Fibroblast of pulmonary artery (primary cell): ENCODE measurements at regions not wholly inside any gene's neighbourhood (a gene's known extent, or its start where the extent isn't known, plus 50 kb on each side); places are given as distances from the start of the nearest gene placed in this dataset.

Experiments
- DNase-seq: peaks from one replicate; pipeline ENCODE4 v3.0.0-alpha.2; 2010; ENCODE audit warnings: low read depth
- H3K4me3 ChIP-seq: replicated peaks from 2 replicates; pipeline ENCODE4 v1.5.1; 2011; ENCODE audit warnings: low read depth, mild to moderate bottlenecking, control low read depth, low read length, moderate library complexity
- TF ChIP-seq, protein P1 (sequence below): IDR thresholded peaks from 2 replicates; pipeline ENCODE4 v1.5.1; 2011; ENCODE audit warnings: mild to moderate bottlenecking, control low read depth, low read length, inconsistent platforms; ENCODE audit errors: missing control alignments

DNA sequence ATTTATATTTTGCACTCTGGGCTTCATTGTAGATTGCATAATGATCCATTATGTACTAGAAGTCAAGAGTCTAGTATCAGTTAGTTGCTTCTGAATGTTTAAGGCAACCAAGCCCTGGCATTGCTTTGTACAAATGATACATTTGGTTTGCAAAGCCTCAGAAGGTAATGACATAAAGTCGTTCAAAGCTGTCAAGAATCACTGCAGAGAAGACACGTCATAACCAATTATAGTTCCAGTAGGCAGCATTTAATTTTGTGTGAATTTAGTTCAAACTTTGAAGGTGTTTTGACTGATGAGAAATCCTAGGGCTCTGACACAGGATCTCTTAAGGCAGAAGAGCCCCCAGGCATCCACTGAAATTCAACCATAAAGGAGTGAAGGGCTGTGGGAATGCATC, 163.0 kb upstream of the KRR1 start:
- no peak overlapping the region for H3K4me3 ChIP-seq
- DNase-seq, result no peak
- TF ChIP-seq, protein P1, sequence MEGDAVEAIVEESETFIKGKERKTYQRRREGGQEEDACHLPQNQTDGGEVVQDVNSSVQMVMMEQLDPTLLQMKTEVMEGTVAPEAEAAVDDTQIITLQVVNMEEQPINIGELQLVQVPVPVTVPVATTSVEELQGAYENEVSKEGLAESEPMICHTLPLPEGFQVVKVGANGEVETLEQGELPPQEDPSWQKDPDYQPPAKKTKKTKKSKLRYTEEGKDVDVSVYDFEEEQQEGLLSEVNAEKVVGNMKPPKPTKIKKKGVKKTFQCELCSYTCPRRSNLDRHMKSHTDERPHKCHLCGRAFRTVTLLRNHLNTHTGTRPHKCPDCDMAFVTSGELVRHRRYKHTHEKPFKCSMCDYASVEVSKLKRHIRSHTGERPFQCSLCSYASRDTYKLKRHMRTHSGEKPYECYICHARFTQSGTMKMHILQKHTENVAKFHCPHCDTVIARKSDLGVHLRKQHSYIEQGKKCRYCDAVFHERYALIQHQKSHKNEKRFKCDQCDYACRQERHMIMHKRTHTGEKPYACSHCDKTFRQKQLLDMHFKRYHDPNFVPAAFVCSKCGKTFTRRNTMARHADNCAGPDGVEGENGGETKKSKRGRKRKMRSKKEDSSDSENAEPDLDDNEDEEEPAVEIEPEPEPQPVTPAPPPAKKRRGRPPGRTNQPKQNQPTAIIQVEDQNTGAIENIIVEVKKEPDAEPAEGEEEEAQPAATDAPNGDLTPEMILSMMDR, result no peak

DNA sequence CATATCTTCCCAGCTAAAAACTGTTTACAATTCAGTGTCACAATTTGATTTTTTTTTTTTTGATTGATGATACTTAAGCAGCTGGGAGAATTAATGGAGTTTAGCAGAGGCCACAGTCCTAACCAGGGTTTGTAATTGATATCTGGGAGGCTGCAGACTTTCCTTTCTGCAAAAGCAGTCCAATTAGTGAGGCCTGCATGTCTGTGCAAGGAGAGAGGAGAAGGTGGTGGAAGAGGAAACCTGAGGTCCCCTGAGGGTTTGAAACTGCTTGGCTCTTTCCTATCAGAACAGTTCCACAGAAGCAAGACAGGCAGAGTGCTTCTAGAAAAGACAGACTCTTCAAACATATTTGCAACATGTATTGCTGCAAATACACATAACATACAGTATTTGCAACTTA, 160.8 kb upstream of the KRR1 start:
- TF ChIP-seq, protein P1, result no peak
- no peak overlapping the region for H3K4me3 ChIP-seq
- DNase-seq, result no peak

DNA sequence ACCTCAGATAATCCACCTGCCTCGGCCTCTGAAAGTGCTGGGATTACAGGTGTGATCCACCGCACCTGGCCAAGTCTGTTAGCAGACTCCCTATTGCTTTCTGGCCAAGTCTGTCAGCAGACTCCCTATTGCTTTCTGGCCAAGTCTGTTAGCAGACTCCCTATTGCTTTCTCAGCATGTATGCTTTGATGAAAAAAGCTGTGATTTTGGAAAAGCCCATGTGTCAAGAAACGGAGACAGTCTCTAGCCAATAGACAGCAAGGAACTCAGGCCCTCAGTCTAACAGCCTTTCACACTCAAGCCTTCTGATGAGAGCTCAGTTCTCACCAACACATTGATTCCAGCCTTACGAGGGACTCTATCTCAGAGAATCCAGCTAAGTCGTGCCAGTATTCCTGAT, 158.8 kb upstream of the KRR1 start:
- no peak for DNase-seq
- TF ChIP-seq, protein P1, result no peak
- no peak overlapping the region for H3K4me3 ChIP-seq

DNA sequence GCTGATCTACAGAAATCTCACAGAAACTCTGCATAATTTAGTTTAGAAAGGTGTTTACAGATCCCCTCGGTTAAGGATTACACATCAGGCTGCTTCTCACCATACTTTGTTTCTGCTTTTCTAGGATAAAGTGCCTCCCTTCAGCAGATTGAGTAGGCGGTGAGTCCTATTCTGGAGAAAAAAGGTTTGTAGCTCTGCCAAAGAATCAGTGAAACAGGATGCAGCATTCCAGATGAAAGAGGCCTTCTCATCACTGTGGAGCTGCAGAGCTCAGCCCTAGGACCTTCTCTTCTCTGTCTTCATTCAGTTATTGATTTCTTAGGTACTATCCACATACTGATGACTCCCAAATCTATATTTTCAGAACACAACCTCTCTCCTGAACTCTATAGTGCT, 155.5 kb upstream of the KRR1 start:
- DNase-seq, result peak; percentile 78
- TF ChIP-seq, protein P1, result no peak
- no peak overlapping the region for H3K4me3 ChIP-seq

DNA sequence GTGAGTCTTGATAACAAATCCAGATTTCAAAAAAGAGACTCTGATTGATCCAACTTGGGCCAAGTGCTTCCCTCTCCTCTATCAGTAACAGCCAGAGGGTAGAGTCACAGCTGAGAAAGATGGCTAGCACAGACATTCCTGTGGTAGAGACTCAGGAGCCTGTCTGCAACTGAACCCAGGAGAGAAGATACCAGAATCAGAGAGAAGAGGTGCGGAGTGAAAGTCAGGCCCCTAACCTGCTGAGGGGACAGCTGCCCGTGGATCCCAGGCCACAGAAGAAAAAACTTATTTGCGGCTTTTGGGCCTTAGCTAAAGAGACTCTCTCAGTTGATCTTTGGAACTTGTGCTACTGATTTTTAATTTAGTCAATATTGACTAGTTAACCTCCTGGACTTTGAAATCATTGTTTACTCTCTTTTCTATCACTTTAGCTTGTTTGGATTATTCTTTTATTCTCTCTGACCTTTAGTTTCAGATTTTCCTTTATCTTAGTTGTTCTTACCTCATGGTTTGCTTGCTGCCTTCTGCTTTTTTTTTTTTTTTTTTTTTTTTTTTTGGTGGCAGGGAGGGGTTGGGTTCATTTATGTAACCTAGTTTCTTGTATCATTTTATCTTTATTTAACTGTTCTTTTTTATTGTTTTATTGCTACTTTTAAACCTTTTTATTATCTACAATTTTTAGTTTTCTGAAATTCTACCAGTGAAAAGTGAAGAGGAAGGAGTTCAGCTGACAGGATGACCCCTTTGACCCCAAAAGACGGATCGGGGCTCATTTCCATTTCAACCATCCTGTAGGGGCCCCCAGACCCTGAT, 154.9 kb upstream of the KRR1 start:
- TF ChIP-seq, protein P1, result no peak
- DNase-seq, result peak; percentile 29
- no peak overlapping the region for H3K4me3 ChIP-seq

DNA sequence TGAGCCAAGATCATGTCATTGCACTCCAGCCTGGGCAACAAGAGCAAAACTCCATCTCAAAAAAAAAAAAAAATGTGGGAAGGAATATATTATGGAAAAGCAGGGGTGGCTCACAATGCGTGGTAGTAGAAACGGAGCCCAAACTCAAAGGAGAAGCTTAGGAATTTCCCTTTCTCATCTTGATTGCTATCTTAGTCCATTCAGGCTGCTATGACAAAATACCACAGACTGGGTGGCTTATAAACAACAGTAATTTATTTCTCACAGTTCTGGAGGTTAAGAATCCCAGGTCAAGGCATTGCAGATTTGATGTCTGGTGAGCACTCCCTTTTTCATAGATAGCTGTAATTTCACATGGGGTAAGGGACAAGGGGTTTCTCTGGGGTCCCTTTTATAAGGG, 153.8 kb upstream of the KRR1 start:
- TF ChIP-seq, protein P1, result no peak
- no peak for DNase-seq
- no peak overlapping the region for H3K4me3 ChIP-seq

DNA sequence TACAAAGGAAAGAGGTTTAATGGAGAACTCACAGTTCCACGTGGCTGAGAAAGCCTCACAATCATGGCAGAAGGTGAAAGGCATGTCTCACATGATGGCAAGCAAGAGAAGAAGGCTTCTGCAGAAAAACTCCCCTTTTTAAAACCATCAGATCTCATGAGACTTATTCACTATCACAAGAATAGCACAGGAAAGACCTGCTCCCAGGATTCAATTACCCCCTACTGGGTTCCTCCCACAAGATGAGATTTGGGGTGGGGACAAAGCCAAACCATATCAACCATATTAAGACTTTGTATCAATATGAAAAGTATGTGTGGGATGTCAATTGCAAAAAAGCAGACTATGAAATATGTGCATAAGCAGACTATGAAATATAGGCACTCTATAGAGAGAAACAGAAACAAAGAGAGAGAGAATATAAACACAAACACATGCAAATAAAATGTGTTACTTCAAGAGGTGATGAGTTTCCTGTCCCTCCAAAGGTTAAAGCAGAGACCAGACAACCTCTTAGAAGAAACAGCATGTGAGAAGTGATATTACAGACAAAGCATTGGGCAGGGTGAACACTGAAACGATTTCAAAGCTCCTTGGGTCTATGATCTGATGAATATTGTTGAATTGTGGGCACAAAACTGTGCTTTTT, 151.2 kb upstream of the KRR1 start:
- TF ChIP-seq, protein P1, result no peak
- DNase-seq, result no peak

More for the DNA sequence above, 151.2 kb upstream of the KRR1 start:
- no peak overlapping the region for H3K4me3 ChIP-seq
